K562 (cell line): ENCODE measurements at regions not wholly inside any gene's neighbourhood (a gene's known extent, or its start where the extent isn't known, plus 50 kb on each side); places are given as distances from the start of the nearest gene placed in this dataset.

ENCODE experiments used
- ATAC-seq: fragments of 200-7000 bp; cut with Tn5 transposase; 3 replicates; pipeline ENCODE4 v1.9.1; 2020; ENCODE audit warnings: moderate library complexity
- BruUV-seq: library from RNA; stranded (reverse); fragments of 400-500 nt; replicated peaks from 2 replicates; lab custom pipeline; 2021; lab: Mats Ljungman, UMichigan
- CTCF ChIA-PET: fragments of 300-600 bp; formaldehyde crosslinking; extraction: SDS; loops from one replicate; lab custom pipeline; 2021; ENCODE audit warnings: low intra/inter-chr PET ratio; lab: Yijun Ruan, JAX
- POLR2A ChIA-PET: fragments of 300-600, 350-650 bp; sonication (Branson Sonifier 250); formaldehyde crosslinking; extraction: SDS; loops from one replicate; lab custom pipeline; 2021; ENCODE audit warnings: antibody characterized with exemption, inconsistent platforms; lab: Yijun Ruan, JAX
- DNase-seq, 4 experiments: peaks; one replicate each; pipeline versions ENCODE4 v3.0.0 to v3.0.0-alpha.2; 2011 to 2018; ENCODE audit warnings: low spot score in 3 of 4, mixed read lengths in 3 of 4; ENCODE audit errors: extremely low read depth in 1 of 4
- FAIRE-seq: peaks from 2 replicates; lab custom pipeline; 2011; peaks lifted over from hg19 to GRCh38; lab: Jason Lieb, UNC
- H2AFZ ChIP-seq: 2 replicates; pipeline ENCODE4 v1.6.0; 2011; ENCODE audit warnings: low read depth, low read length, control low read depth, inconsistent platforms
- H3K27ac ChIP-seq: fragments of 200-600 bp; 3 replicates; pipeline ENCODE4 v1.8.0; 2011; ENCODE audit warnings: low read depth, mild to moderate bottlenecking, control low read depth, inconsistent platforms, low read length, moderate library complexity, mixed read lengths; ENCODE audit errors: extremely low read depth
- H3K27me3 ChIP-seq, 2 experiments: fragments of 300-600 bp in 1 of 2; 2 replicates in 1 of 2; 3 replicates in 1 of 2; pipeline versions ENCODE4 v1.6.0 to v1.8.0; 2011; ENCODE audit warnings: inconsistent platforms in 2 of 2, low read length in 2 of 2, mild to moderate bottlenecking in 1 of 2, mixed read lengths in 1 of 2, moderate library complexity in 1 of 2; ENCODE audit not compliant: control insufficient read depth in 2 of 2, insufficient read depth in 2 of 2
- H3K36me3 ChIP-seq: fragments of 300-600 bp; 3 replicates; pipeline ENCODE4 v1.8.0; 2011; ENCODE audit warnings: mild to moderate bottlenecking, low read length, inconsistent platforms; ENCODE audit not compliant: control insufficient read depth, insufficient read depth
- H3K4me1 ChIP-seq, 2 experiments: fragments of 200-600 bp in 1 of 2; replicated peaks in 1 of 2; 2 replicates in 1 of 2; 3 replicates in 1 of 2; pipeline versions ENCODE4 v1.5.1 to v1.8.0; 2011; ENCODE audit warnings: inconsistent platforms in 2 of 2, low read length in 2 of 2, mild to moderate bottlenecking in 1 of 2, mixed read lengths in 1 of 2, moderate library complexity in 1 of 2; ENCODE audit not compliant: control insufficient read depth in 2 of 2, insufficient read depth in 2 of 2
- H3K4me2 ChIP-seq: 2 replicates; pipeline ENCODE4 v1.6.1; 2011; ENCODE audit warnings: low read length, control low read depth, inconsistent platforms, mixed read lengths; ENCODE audit not compliant: insufficient read depth
- H3K4me3 ChIP-seq: fragments of 200-600 bp; sonication (generic), shearing (Covaris generic); 2 replicates; pipeline ENCODE4 v1.5.1; 2016; ENCODE audit warnings: control low read depth, inconsistent platforms
- H3K79me2 ChIP-seq: fragments of 200-600 bp; 3 replicates; pipeline ENCODE4 v1.8.0; 2011; ENCODE audit warnings: low read length, inconsistent platforms; ENCODE audit not compliant: control insufficient read depth, insufficient read depth
- H3K9ac ChIP-seq, 2 experiments: 2 replicates each; pipeline versions ENCODE4 v1.6.0 to v1.6.1; 2011; ENCODE audit warnings: low read depth in 2 of 2, low read length in 2 of 2, control low read depth in 1 of 2, inconsistent platforms in 1 of 2, mild to moderate bottlenecking in 1 of 2, mixed read lengths in 1 of 2; ENCODE audit not compliant: insufficient read depth in 1 of 2
- H3K9me1 ChIP-seq: one replicate; pipeline ENCODE4 v1.6.0; 2011; ENCODE audit warnings: inconsistent platforms, mild to moderate bottlenecking, low read length, moderate library complexity; ENCODE audit not compliant: control insufficient read depth, insufficient read depth
- H3K9me3 ChIP-seq: replicated peaks from 2 replicates; pipeline ENCODE4 v1.5.1; 2011; ENCODE audit warnings: low read depth, low read length, inconsistent platforms; ENCODE audit not compliant: control insufficient read depth, insufficient read depth
- H4K20me1 ChIP-seq: replicated peaks from 2 replicates; pipeline ENCODE4 v1.6.1; 2011; ENCODE audit warnings: low read length, inconsistent platforms, mixed read lengths; ENCODE audit not compliant: control insufficient read depth, insufficient read depth
- CBFA2T3 ChIP-seq: fragments of 450-650 bp; IDR thresholded peaks from 2 replicates; pipeline ENCODE4 v1.6.1; 2017
- FOXM1 ChIP-seq, 2 experiments: fragments of 450-650 bp in 1 of 2; sonication (generic) in 1 of 2; formaldehyde crosslinking in 1 of 2; IDR thresholded peaks; 2 replicates each; pipeline versions ENCODE4 v1.6.1 to v1.9.0; 2017 to 2022; ENCODE audit warnings: low read depth in 2 of 2, mild to moderate bottlenecking in 2 of 2, missing genetic modification reagents in 1 of 2, moderate library complexity in 1 of 2
- HDAC1 ChIP-seq, 2 experiments: fragments of 450-650 bp; IDR thresholded peaks; 2 replicates each; pipeline ENCODE4 v1.6.1; 2016 to 2017; ENCODE audit warnings: inconsistent platforms in 1 of 2, mild to moderate bottlenecking in 1 of 2, moderate library complexity in 1 of 2
- NCOR1 ChIP-seq: fragments of 450-650 bp; IDR thresholded peaks from 2 replicates; pipeline ENCODE4 v1.6.1; 2016; ENCODE audit warnings: mild to moderate bottlenecking, moderate library complexity
- NFATC3 ChIP-seq: fragments of 450-650 bp; IDR thresholded peaks from 2 replicates; pipeline ENCODE4 v1.6.1; 2017; ENCODE audit warnings: mild to moderate bottlenecking
- PRMT5 ChIP-seq: sonication (generic); formaldehyde crosslinking; IDR thresholded peaks from 2 replicates; pipeline ENCODE4 v1.5.0; 2020; ENCODE audit warnings: missing genetic modification reagents
- WGBS: fragments of 100-300 bp; shearing (Covaris generic); methylation state at CpG from one replicate; pipeline ENCODE4 v1.1.6; 2016; ENCODE audit warnings: low coverage, mixed read lengths; ENCODE audit not compliant: insufficient coverage; ENCODE audit errors: missing lambda C conversion rate; 5-methylcytosine and 5-hydroxymethylcytosine counted together
- in situ Hi-C: fragments of 300-500 bp; cut with MboI; formaldehyde crosslinking; loops from 4 replicates; pipeline ENCODE4 v1.15.0; 2018; ENCODE audit warnings: inconsistent platforms, mixed read lengths
- intact Hi-C: fragments of 100-400 bp; cut with micrococcal nuclease; formaldehyde crosslinking; loops from 2 replicates; pipeline ENCODE4 v1.14.2; 2022
- TF ChIP-seq, protein P1 (sequence below): fragments of 250-450 bp; sonication (Bioruptor Pico); IDR thresholded peaks from 2 replicates; pipeline ENCODE4 v1.5.0; 2022; ENCODE audit warnings: mild to moderate bottlenecking

GRCh38 chr10:121232494-121232893, 365.8 kb downstream of the FGFR2 start:
- intact Hi-C loops = no loop called here
- no peaks in the 10 kb centered on the region for H3K9me1 ChIP-seq
- ATAC-seq (no peak), FAIRE-seq (no peak), DNase-seq (no peak)
- no peak overlapping the region for H3K4me2 ChIP-seq
- H4K20me1 ChIP-seq = no peaks in the 10 kb centered on the region
- H2AFZ ChIP-seq = no peak overlapping the region
- no peak overlapping the region for H3K27ac ChIP-seq
- ChIA-PET POLR2A (no interaction called here), CTCF (no interaction called here)
- no peaks in the 10 kb centered on the region for H3K27me3 ChIP-seq
- H3K79me2 ChIP-seq = no peaks in the 10 kb centered on the region
- in situ Hi-C loops = no loop called here
- no peaks in the 10 kb centered on the region for H3K36me3 ChIP-seq
- TF ChIP-seq, protein P1, sequence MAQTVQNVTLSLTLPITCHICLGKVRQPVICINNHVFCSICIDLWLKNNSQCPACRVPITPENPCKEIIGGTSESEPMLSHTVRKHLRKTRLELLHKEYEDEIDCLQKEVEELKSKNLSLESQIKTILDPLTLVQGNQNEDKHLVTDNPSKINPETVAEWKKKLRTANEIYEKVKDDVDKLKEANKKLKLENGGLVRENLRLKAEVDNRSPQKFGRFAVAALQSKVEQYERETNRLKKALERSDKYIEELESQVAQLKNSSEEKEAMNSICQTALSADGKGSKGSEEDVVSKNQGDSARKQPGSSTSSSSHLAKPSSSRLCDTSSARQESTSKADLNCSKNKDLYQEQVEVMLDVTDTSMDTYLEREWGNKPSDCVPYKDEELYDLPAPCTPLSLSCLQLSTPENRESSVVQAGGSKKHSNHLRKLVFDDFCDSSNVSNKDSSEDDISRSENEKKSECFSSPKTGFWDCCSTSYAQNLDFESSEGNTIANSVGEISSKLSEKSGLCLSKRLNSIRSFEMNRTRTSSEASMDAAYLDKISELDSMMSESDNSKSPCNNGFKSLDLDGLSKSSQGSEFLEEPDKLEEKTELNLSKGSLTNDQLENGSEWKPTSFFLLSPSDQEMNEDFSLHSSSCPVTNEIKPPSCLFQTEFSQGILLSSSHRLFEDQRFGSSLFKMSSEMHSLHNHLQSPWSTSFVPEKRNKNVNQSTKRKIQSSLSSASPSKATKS (CRISPR knock-in tag) = no peak
- TF ChIP-seq NFATC3 (no peak), PRMT5 (no peak), HDAC1 (IDR thresholded peaks at IDR 0.05) (no peak), NCOR1 (no peak)
- H3K9ac ChIP-seq = no peak overlapping the region
- no TSS peak for BruUV-seq
- H3K4me1 ChIP-seq = no peaks in the 10 kb centered on the region
- WGBS = 2% methylated on average over 8 of the region's 10 CpGs
- H3K4me3 ChIP-seq = no peak overlapping the region
- H3K9me3 ChIP-seq = no peaks in the 10 kb centered on the region

GRCh38 chr10:121235692-121236091, 362.6 kb downstream of the FGFR2 start:
- Histone ChIP-seq H3K27me3 (no peaks in the 10 kb centered on the region), H3K79me2 (no peaks in the 10 kb centered on the region), H2AFZ (no peak overlapping the region), H3K9me3 (no peaks in the 10 kb centered on the region), H4K20me1 (no peaks in the 10 kb centered on the region), H3K27ac (no peak overlapping the region), H3K4me2 (no peak overlapping the region), H3K9ac (no peak overlapping the region)
- 4% methylated on average over 2 of the region's 2 CpGs for whole genome bisulfite sequencing
- ChIA-PET POLR2A (no interaction called here), CTCF (no interaction called here)
- intact Hi-C loops (no loop called here), in situ Hi-C loops (no loop called here)
- TF ChIP-seq FOXM1 (IDR thresholded peaks at IDR 0.05; ENCODE audit: low read depth) = no peak
- TF ChIP-seq FOXM1 (CRISPR knock-in tag; IDR thresholded peaks at IDR 0.05; ENCODE audit: low read depth) = no peak
- no peak for TF ChIP-seq CBFA2T3
- TF ChIP-seq, all 486 proteins: peak for 0
- Histone ChIP-seq H3K4me1 (no peaks in the 10 kb centered on the region), H3K9me1 (no peaks in the 10 kb centered on the region), H3K36me3 (no peaks in the 10 kb centered on the region), H3K4me3 (no peak overlapping the region)
- DNase-seq = no peak
- ATAC-seq = no peak
- no TSS peak for BruUV-seq
- FAIRE-seq = no peak
